ENCODE measurements at regions not wholly inside any gene's neighbourhood (a gene's known extent, or its start where the extent isn't known, plus 50 kb on each side); places are given as distances from the start of the nearest gene placed in this dataset.

- no peak for TF ChIP-seq CTCF (IDR thresholded peaks at IDR 0.05; ENCODE audit: control extremely low read depth, extremely low read depth, low read depth, missing control alignments)
Measured at GRCh38 chr2:146227152-146228019, 1617.4 kb upstream of the ACVR2A start.

GRCh38 chr2:146226077-146226476 is 1618.8 kb upstream of the ACVR2A start:
- no peak for TF ChIP-seq CTCF (IDR thresholded peaks at IDR 0.05; ENCODE audit: control extremely low read depth, extremely low read depth, low read depth, missing control alignments)
- POLR2A ChIA-PET, result no interaction called here
- DNase-seq (ENCODE audit: extremely low spot score), result no peak
- CTCF ChIA-PET, result interaction anchor here (0.9 kb wide), 1 partner anchor 18 kb away, joined by 3 read pairs; no protein-coding TSS in a partner anchor

More at GRCh38 chr2:146227152-146228019, 1617.4 kb upstream of the ACVR2A start:
- ChIA-PET POLR2A (no interaction called here), CTCF (no interaction called here)
- DNase-seq (ENCODE audit: extremely low spot score), result no peak

- TF ChIP-seq CTCF (IDR thresholded peaks at IDR 0.05; ENCODE audit: control extremely low read depth, extremely low read depth, low read depth, missing control alignments), result no peak
- ChIA-PET POLR2A (no interaction called here), CTCF (no interaction called here)
- DNase-seq (ENCODE audit: extremely low spot score), result no peak
Measured at GRCh38 chr2:146221826-146222225, 1623.0 kb upstream of the ACVR2A start.

DNA sequence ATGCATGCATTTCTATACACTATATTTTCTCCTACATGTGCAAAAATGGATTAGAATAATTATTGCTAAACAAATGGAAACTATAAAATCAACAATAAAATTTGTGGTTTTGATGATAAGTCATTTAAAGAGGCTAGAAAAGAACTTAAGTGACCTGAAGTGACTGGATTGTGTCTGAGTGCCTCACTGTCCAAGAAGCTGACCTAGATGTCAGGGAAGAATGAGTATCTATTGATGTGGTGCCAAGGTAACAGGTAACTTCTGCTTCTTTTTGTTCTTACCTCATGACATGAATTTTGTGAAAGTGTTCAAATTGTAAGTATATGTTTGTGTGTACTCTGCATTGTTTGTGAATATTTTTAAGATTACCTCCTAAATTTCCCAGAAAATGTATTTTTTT is 1623.9 kb upstream of the ACVR2A start:
- TF ChIP-seq CTCF (IDR thresholded peaks at IDR 0.05; ENCODE audit: control extremely low read depth, extremely low read depth, low read depth, missing control alignments), result no peak
- ChIA-PET CTCF (no interaction called here), POLR2A (no interaction called here)
- no peak for DNase-seq (ENCODE audit: extremely low spot score)

DNA sequence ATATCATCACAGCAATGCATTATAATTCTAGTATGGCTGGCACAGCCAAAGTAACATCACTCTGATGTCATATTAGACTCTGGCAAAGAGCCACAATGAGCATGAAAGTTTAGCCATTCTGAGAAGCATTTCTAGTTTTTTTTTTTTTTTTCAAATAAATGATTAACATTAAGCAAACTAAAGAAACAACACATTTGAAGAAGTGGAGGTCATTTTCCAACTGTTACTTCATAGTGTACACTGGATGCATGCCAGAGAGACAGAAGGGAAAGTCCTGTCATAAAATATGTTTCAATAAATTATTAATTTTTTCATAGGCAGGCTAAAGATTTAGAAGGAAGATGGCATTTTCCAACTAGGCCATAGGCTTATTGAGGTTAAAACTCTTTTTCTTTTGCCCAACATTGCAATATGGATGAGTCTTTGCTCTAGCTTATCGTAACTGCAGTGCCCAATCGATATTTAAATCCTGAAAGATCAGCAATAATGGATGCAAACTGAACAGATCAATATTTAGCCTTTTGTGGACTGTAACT is 1630.4 kb upstream of the ACVR2A start:
- no peak for DNase-seq (ENCODE audit: extremely low spot score)
- ChIA-PET CTCF (no interaction called here), POLR2A (no interaction called here)
- TF ChIP-seq CTCF (IDR thresholded peaks at IDR 0.05; ENCODE audit: control extremely low read depth, extremely low read depth, low read depth, missing control alignments), result no peak

GRCh38 chr2:146213674-146214073 is 1631.2 kb upstream of the ACVR2A start:
- DNase-seq (ENCODE audit: extremely low spot score), result no peak
- no peak for TF ChIP-seq CTCF (IDR thresholded peaks at IDR 0.05; ENCODE audit: control extremely low read depth, extremely low read depth, low read depth, missing control alignments)

More at GRCh38 chr2:146213674-146214073, 1631.2 kb upstream of the ACVR2A start:
- ChIA-PET CTCF (no interaction called here), POLR2A (no interaction called here)
